Panc1 (cell line): ENCODE measurements at regions not wholly inside any gene's neighbourhood (a gene's known extent, or its start where the extent isn't known, plus 50 kb on each side); places are given as distances from the start of the nearest gene placed in this dataset.

ENCODE experiments used
- CTCF ChIP-seq: fragments of 450-650 bp; IDR thresholded peaks from 2 replicates; pipeline ENCODE4 v1.5.1; 2017; ENCODE audit warnings: mild to moderate bottlenecking
- POLR2AphosphoS5 ChIP-seq: IDR thresholded peaks from 2 replicates; pipeline ENCODE4 v1.6.1; 2012; ENCODE audit warnings: mild to moderate bottlenecking, low read depth, low read length, moderate library complexity
- REST ChIP-seq, 2 experiments: IDR thresholded peaks; 2 replicates each; pipeline ENCODE4 v1.6.1; 2011 to 2012; ENCODE audit warnings: low read depth in 2 of 2, control low read depth in 1 of 2, low read length in 1 of 2, mild to moderate bottlenecking in 1 of 2, moderate library complexity in 1 of 2; ENCODE audit not compliant: insufficient read depth in 1 of 2
- SIN3A ChIP-seq: IDR thresholded peaks from 2 replicates; pipeline ENCODE4 v1.6.1; 2012; ENCODE audit warnings: low read depth, mild to moderate bottlenecking, low read length, moderate library complexity, borderline replicate concordance; ENCODE audit not compliant: insufficient read depth
- TCF7L2 ChIP-seq: IDR thresholded peaks from 2 replicates; pipeline ENCODE4 v1.6.1; 2011; ENCODE audit warnings: mild to moderate bottlenecking, low read depth, low read length, inconsistent platforms

- TF ChIP-seq REST (IDR thresholded peaks at IDR 0.05; ENCODE audit: insufficient read depth in 1 of 2, low read depth in 2 of 2, low read length in 1 of 2) (no peak), CTCF (no peak), POLR2AphosphoS5 (no peak), SIN3A (no peak), TCF7L2 (no peak)
Observed at GRCh38 chr19:31421856-31422255, 72.6 kb upstream of the TSHZ3 start.
